OCI-LY1 (cell line): ENCODE measurements at regions not wholly inside any gene's neighbourhood (a gene's known extent, or its start where the extent isn't known, plus 50 kb on each side); places are given as distances from the start of the nearest gene placed in this dataset.

Experiments used
- H2AFZ ChIP-seq: fragments of 200-600 bp; sonication (generic), shearing (Covaris generic); 2 replicates; pipeline ENCODE4 v1.6.0; 2014; ENCODE audit warnings: antibody characterized with exemption, mild to moderate bottlenecking, low read length
- H3F3A ChIP-seq: fragments of 200-600 bp; sonication (generic), shearing (Covaris generic); 2 replicates; pipeline ENCODE4 v1.6.0; 2014; ENCODE audit warnings: mild to moderate bottlenecking, antibody characterized with exemption, low read length, moderate library complexity; ENCODE audit not compliant: insufficient read depth
- H3K27ac ChIP-seq: fragments of 200-600 bp; sonication (generic); 2 replicates; pipeline ENCODE4 v1.5.1; 2014; ENCODE audit warnings: low read length, mixed run types, mild to moderate bottlenecking, low read depth; ENCODE audit not compliant: poor library complexity, severe bottlenecking
- H3K27me3 ChIP-seq: fragments of 200-600 bp; sonication (generic); 2 replicates; pipeline ENCODE4 v1.6.0; 2014; ENCODE audit warnings: antibody characterized with exemption, mild to moderate bottlenecking, low read length, moderate library complexity; ENCODE audit not compliant: insufficient read depth
- H3K36me3 ChIP-seq: fragments of 200-600 bp; sonication (generic); 2 replicates; pipeline ENCODE4 v1.6.1; 2014; ENCODE audit warnings: mild to moderate bottlenecking, antibody characterized with exemption, low read length, moderate library complexity, mixed read lengths; ENCODE audit not compliant: insufficient read depth
- H3K4me1 ChIP-seq: fragments of 200-600 bp; sonication (generic); 2 replicates; pipeline ENCODE4 v1.5.1; 2014; ENCODE audit warnings: mild to moderate bottlenecking, low read length, moderate library complexity; ENCODE audit not compliant: insufficient read depth, severe bottlenecking
- H3K4me2 ChIP-seq: fragments of 200-600 bp; sonication (generic), shearing (Covaris generic); 2 replicates; pipeline ENCODE4 v1.6.1; 2014; ENCODE audit warnings: low read length
- H3K4me3 ChIP-seq: fragments of 200-600 bp; sonication (generic); 2 replicates; pipeline ENCODE4 v1.5.1; 2014; ENCODE audit warnings: low read length, low read depth, mild to moderate bottlenecking, mixed read lengths; ENCODE audit not compliant: poor library complexity, severe bottlenecking
- H3K79me2 ChIP-seq: fragments of 200-600 bp; shearing (Covaris generic); 2 replicates; pipeline ENCODE4 v1.6.1; 2016; ENCODE audit warnings: mixed run types, low read length, mixed read lengths; ENCODE audit not compliant: insufficient read depth
- H3K9ac ChIP-seq: fragments of 200-600 bp; sonication (generic), shearing (Covaris generic); 2 replicates; pipeline ENCODE4 v1.6.1; 2014; ENCODE audit warnings: mild to moderate bottlenecking, low read length, mixed read lengths
- H3K9me2 ChIP-seq: fragments of 200-600 bp; sonication (generic), shearing (Covaris generic); 2 replicates; pipeline ENCODE4 v1.6.1; 2014; ENCODE audit warnings: low read depth, mild to moderate bottlenecking, low read length, mixed read lengths
- H3K9me3 ChIP-seq: fragments of 200-600 bp; shearing (Covaris generic); 2 replicates; pipeline ENCODE4 v1.6.1; 2014; ENCODE audit warnings: low read length, mixed read lengths
- H4K20me1 ChIP-seq: fragments of 200-600 bp; sonication (generic), shearing (Covaris generic); 2 replicates; pipeline ENCODE4 v1.6.0; 2016; ENCODE audit warnings: mild to moderate bottlenecking, low read length; ENCODE audit not compliant: insufficient read depth
- EZH2 ChIP-seq: fragments of 200-600 bp; sonication (generic), shearing (Covaris generic); IDR thresholded peaks from 2 replicates; pipeline ENCODE4 v1.8.0; 2017; ENCODE audit warnings: borderline replicate concordance, mixed run types, mild to moderate bottlenecking, antibody characterized with exemption, low read length, moderate library complexity, mixed read lengths
- TF ChIP-seq, protein P1 (sequence below): fragments of 200-600 bp; sonication (generic), shearing (Covaris generic); IDR thresholded peaks from 2 replicates; pipeline ENCODE4 v1.5.1; 2017; ENCODE audit warnings: mild to moderate bottlenecking, antibody characterized with exemption, low read length, moderate library complexity, mixed read lengths

DNA sequence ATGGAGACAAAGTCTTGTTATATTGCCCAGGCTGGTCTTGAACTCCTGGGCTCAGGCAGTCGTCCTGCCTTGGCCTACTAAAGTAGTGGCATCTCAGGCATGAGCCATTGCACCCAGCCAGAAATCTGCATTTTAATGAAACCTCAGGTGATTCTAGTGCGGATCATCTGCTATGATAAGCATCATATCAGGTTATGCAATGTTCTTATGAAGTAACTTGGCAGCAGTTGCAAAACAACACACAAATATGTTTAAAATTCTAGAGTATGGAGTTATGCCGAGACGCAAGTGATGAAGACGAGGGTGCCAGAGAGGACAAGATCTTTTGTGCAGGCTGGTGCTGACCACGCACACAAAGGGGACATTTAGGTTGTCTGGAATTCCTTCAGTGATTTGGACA, 153.2 kb upstream of the MEF2C start:
- Histone ChIP-seq H3K36me3 (no peaks in the 10 kb centered on the region), H3K27ac (no peak overlapping the region), H3K27me3 (no peaks in the 10 kb centered on the region), H3K9me2 (no peaks in the 10 kb centered on the region), H3K4me1 (no peaks in the 10 kb centered on the region), H4K20me1 (no peaks in the 10 kb centered on the region), H3K4me3 (no peak overlapping the region), H3K9ac (no peak overlapping the region), H3K79me2 (no peaks in the 10 kb centered on the region), H2AFZ (no peak overlapping the region), H3K4me2 (no peak overlapping the region), H3F3A (no peaks in the 10 kb centered on the region; the same call in 1 of the 2 replicates), H3K9me3 (no peaks in the 10 kb centered on the region)
- TF ChIP-seq EZH2: no peak
- TF ChIP-seq, protein P1, sequence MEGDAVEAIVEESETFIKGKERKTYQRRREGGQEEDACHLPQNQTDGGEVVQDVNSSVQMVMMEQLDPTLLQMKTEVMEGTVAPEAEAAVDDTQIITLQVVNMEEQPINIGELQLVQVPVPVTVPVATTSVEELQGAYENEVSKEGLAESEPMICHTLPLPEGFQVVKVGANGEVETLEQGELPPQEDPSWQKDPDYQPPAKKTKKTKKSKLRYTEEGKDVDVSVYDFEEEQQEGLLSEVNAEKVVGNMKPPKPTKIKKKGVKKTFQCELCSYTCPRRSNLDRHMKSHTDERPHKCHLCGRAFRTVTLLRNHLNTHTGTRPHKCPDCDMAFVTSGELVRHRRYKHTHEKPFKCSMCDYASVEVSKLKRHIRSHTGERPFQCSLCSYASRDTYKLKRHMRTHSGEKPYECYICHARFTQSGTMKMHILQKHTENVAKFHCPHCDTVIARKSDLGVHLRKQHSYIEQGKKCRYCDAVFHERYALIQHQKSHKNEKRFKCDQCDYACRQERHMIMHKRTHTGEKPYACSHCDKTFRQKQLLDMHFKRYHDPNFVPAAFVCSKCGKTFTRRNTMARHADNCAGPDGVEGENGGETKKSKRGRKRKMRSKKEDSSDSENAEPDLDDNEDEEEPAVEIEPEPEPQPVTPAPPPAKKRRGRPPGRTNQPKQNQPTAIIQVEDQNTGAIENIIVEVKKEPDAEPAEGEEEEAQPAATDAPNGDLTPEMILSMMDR: no peak

DNA sequence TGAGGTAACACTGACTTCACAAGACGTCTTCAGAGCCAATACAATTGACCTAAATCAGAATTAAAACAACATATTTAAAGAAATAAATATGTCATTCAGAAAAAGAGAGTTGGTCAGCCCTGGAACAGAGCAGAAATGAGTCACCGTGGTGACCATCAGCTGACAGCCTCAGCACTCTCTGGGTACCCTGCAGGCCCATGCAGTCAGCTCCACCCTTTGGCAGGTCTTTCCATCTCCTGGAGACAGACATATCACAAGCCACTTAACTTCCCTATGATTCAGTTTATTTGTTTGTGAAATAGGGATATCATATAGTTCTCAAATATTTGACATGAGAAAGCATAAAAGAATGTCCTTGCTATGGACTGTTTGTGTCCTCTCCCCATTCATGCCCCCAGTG, 151.6 kb upstream of the MEF2C start:
- TF ChIP-seq, protein P1: no peak
- no peak for TF ChIP-seq EZH2
- H3K27me3 ChIP-seq: no peaks in the 10 kb centered on the region

DNA sequence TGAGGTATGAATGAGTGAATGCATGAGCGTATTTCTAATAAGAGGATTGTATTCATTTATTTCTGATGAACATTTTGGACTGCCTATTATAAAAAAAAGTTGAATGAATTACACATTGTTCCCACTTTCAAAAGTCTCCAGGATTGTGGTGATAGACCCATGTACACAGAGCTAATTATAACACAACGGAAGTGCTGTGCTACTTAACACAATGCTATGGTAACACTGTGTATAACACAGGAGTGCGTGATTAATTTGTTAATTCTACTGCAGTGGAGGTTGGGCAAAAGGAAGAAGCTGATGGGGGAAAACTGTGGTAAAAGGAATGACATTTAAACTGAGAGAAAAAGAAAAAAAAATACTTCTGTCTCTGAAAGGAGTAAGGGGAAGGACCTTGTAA, 147.8 kb upstream of the MEF2C start:
- H3K9me3 ChIP-seq: no peaks in the 10 kb centered on the region
- H3K9ac ChIP-seq: no peak overlapping the region
- no peak overlapping the region for H3K4me3 ChIP-seq
- no peaks in the 10 kb centered on the region for H3K9me2 ChIP-seq
- H3K27ac ChIP-seq: no peak overlapping the region
- no peaks in the 10 kb centered on the region for H3K36me3 ChIP-seq
- TF ChIP-seq, protein P1: no peak
- no peak for TF ChIP-seq EZH2
- H4K20me1 ChIP-seq: no peaks in the 10 kb centered on the region
- H3K4me2 ChIP-seq: no peak overlapping the region
- no peaks in the 10 kb centered on the region for H3K27me3 ChIP-seq
- no peaks in the 10 kb centered on the region for H3K4me1 ChIP-seq
- no peaks in the 10 kb centered on the region for H3F3A ChIP-seq
- H2AFZ ChIP-seq: no peak overlapping the region
- H3K79me2 ChIP-seq: no peaks in the 10 kb centered on the region

More for the DNA sequence above, 151.6 kb upstream of the MEF2C start:
- no peak overlapping the region for H3K9ac ChIP-seq
- H3K4me2 ChIP-seq: no peak overlapping the region
- H3K4me1 ChIP-seq: no peaks in the 10 kb centered on the region
- H3K79me2 ChIP-seq: no peaks in the 10 kb centered on the region
- H3K9me3 ChIP-seq: no peaks in the 10 kb centered on the region
- H3K27ac ChIP-seq: no peak overlapping the region
- H3F3A ChIP-seq: no peaks in the 10 kb centered on the region; the same call in 1 of the 2 replicates
- no peaks in the 10 kb centered on the region for H3K36me3 ChIP-seq
- no peaks in the 10 kb centered on the region for H3K9me2 ChIP-seq
- no peaks in the 10 kb centered on the region for H4K20me1 ChIP-seq
- H2AFZ ChIP-seq: no peak overlapping the region
- H3K4me3 ChIP-seq: no peak overlapping the region
